ENCODE measurements at regions not wholly inside any gene's neighbourhood (a gene's known extent, or its start where the extent isn't known, plus 50 kb on each side); places are given as distances from the start of the nearest gene placed in this dataset.
"Not testable (repeated sequence)": the region's sequence is repeated elsewhere in the genome, so short reads cannot be mapped to it uniquely, and the experiment has no call there.

GRCh38 chr7:106447318-106447847 lies 162.6 kb upstream of the NAMPT start:
- no peak for DNase-seq

- not testable (repeated sequence) for DNase-seq
Observed at GRCh38 chr7:106445366-106445765, 160.6 kb upstream of the NAMPT start.

DNA sequence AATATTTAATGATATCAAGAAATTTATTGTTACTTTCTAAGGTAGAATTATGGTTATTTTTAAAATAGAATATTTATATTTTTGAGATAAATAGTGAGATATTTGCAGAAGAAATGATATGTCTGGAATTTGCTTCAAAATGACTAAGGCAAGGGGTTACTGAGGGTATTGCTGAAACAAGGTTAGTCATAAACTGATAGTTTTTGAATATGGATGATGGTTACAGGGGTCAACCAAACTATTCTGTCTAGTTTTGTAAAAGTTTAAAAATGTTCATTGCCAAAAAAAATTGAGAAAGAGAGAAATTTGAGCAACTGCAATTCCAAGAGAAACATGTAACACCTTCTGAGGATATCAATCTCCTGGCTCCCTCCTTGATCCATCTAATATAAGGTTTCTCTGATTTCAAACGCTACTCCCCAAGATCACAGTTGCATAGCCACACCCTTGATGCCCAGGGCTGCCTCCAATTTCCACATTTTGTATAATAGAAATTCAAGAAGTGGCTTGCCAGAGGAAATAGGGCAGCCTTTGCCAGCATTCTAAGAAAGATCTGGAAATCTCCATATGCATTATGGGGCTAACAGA lies 159.4 kb upstream of the NAMPT start:
- DNase-seq = no peak

GRCh38 chr7:106443156-106443555 lies 158.4 kb upstream of the NAMPT start:
- no peak for DNase-seq

GRCh38 chr7:106442476-106442875 lies 157.7 kb upstream of the NAMPT start:
- no peak for DNase-seq

- DNase-seq = not testable (repeated sequence)
Observed at GRCh38 chr7:106441343-106441742, 156.6 kb upstream of the NAMPT start.

DNA sequence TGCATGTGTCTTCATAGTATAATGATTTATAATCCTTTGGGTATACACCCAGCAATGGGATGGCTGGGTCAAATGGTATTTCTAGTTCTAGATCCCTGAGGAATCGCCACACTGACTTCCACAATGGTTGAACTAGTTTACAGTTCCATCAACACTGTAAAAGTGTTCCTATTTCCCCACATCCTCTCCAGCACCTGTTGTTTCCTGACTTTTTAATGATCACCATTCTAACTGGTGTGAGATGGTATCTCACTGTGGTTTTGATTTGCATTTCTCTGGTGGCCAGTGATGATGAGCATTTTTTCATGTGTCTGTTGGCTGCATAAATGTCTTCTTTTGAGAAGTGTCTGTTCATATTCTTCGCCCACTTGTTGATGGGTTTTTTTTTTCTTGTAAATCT lies 152.2 kb upstream of the NAMPT start:
- DNase-seq = not testable (repeated sequence)

GRCh38 chr7:106433377-106433776 lies 148.6 kb upstream of the NAMPT start:
- DNase-seq = no peak

DNA sequence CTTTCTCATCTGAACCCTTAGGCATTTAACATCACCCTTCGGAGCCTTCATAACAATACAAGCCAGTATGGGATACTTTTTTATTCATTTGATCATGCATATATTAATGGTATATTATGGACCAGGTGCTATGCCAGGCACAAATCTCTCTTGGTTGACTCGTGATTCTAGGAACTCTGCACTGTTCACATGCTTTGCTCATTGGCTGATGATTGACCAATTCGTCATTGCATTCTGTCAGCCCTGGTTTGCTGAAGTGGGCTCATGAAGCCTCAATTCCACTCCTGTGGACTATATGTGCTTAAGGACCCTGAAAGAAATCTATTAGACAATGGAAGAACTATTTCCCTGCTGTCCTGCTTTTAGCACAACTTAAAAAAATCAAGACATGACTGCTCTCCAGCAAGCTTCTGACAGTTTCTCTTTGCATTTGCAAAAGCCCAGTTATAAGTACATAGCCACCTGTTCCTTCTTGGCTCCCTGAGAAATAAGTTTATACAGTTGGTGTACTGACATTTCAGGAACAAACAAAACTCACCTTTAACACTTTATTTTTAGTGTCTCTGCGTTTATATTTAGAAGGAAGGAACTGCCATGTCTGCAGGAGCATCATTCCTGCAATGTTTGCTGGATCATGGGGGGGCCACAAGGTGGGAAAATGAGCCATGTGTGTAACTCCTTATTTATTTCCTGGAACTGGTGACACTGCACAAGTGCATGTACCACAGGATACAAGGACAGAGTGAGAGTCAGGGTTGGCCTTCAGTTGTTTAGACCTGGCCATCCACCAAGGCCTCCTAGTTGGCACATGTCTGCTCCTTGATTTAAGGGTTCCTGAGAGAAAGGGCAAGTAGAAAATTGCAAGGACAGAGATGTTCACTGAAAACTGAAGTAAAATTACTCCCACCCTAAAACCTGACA lies 146.0 kb upstream of the NAMPT start:
- DNase-seq = no peak

GRCh38 chr7:106430103-106430502 lies 145.3 kb upstream of the NAMPT start:
- no peak for DNase-seq

DNA sequence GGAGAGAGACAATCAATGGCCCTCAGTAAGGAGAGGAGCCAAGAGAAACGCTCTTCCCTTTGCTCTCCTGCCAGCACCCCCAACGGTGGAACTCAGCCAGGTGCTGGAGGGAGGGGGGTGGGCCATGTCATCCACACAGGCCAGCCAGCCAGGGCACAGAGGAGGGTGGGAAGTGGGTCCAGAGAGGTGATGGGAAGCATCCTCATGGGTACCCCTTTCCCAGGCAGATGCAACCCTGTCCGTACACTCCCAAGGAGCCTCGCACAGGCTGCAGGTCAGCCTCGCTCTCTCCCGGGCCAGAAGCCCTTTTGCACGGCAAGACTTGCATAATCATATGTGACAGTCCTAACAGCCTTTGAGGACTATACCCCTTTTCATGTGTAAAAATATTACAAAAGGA lies 142.0 kb upstream of the NAMPT start:
- no peak for DNase-seq

DNA sequence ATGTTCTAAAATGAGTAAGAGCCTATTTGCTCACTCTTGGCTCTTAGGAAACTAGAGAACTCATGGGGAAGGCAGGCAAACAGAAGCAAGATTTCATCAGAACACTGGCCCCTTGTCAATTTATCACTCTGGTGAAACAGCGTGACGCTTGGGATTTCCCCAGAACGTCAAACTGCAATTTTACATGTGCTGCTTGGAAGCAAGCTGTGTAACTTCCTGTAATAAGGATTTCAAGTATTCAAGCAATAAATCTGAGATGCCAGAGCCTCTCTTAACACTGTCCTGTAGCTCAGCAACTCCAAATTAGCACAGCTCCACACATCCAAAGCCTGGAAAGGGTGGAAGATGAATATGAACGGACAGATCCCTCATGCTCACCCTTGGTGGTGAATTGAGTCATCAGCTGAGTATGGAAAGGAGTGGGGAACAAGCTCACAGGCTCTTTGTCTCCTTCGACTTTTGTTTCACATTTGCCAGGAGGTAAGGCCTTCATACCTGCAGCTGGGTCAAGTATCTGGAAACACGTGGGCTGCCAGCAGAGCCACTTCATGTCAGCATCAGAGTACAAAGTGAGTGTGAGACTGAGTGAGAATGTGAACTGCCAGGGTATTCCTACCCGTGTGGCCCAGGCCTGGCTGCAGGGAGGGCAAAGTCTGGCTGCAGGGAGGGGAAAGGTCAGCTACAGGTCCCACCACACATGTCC lies 140.4 kb upstream of the NAMPT start:
- DNase-seq = peak; percentile 62

GRCh38 chr7:106424476-106425016 lies 139.8 kb upstream of the NAMPT start:
- no peak for DNase-seq

- no peak for DNase-seq
Observed at GRCh38 chr7:106423821-106424475, 139.2 kb upstream of the NAMPT start.

GRCh38 chr7:106423111-106423510 lies 138.3 kb upstream of the NAMPT start:
- DNase-seq = no peak

DNA sequence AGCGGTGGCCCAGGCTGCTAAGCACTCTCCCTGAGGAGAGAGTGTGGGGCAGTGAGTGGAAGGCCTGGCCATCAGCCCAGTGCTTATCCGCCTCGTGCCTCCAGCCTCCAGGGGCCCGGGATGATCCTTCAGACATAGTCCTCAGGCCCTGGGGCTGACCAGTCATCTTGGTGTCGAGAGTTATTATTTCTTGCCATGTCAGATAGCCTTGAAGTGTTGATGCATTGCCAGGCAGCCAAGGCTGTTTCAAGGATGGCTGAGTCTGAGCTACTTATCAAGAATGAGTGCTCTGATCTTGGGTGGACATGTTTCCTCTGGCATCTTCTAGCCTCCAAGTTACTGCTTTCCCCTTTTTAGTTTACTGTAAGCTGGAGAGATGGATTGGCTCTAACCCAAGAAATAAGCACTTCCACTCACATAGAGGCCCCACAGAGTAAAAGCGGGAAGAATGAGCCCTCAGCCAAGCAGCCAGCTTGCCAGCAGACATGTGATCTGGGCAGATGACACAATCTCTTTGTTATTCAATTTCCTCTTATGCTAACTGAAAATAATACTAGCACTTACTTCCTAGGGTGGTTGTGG lies 136.5 kb upstream of the NAMPT start:
- DNase-seq = peak; percentile 81

- DNase-seq = no peak
Observed at GRCh38 chr7:106420736-106421135, 136.0 kb upstream of the NAMPT start.

DNA sequence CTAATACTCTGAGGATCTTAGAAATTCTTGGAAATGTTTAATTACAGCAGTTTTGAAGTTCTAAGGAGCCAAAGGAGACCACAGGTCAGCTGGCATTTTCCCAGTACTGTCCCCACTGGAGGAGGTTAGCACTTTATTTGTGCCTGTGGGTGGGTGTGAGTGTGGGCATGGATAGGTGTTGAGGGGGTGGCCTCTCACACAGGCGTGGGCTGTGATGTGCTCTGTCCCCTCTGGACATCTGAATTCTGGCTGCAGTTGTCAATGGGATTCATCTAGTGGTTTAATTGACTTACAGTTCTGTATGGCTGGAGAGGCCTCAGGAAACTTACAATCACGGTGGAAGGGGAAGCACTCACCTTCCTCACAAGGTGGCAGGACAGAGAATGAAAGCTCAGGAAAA lies 135.4 kb upstream of the NAMPT start:
- no peak for DNase-seq

- no peak for DNase-seq
Observed at GRCh38 chr7:106419455-106420182, 134.8 kb upstream of the NAMPT start.

GRCh38 chr7:106418526-106418925 lies 133.7 kb upstream of the NAMPT start:
- DNase-seq = no peak

GRCh38 chr7:106418094-106418493 lies 133.3 kb upstream of the NAMPT start:
- DNase-seq = no peak
